HEK293 (cell line): ENCODE measurements at regions not wholly inside any gene's neighbourhood (a gene's known extent, or its start where the extent isn't known, plus 50 kb on each side); places are given as distances from the start of the nearest gene placed in this dataset.

Experiments used
- CTCF ChIA-PET: fragments of 350-600 bp; formaldehyde crosslinking; extraction: SDS; loops from one replicate; lab custom pipeline; 2021; ENCODE audit warnings: antibody characterized with exemption; lab: Yijun Ruan, JAX
- POLR2A ChIA-PET: fragments of 300-600 bp; formaldehyde crosslinking; extraction: SDS; loops from one replicate; lab custom pipeline; 2020; ENCODE audit warnings: antibody characterized with exemption, inconsistent platforms; lab: Yijun Ruan, JAX
- H3K27ac ChIP-seq: fragments of 200-500 bp; sonication (Bioruptor generic); 2 replicates; pipeline ENCODE4 v1.5.1; 2014; ENCODE audit warnings: low read depth, low read length, control low read depth, inconsistent platforms; ENCODE audit errors: extremely low read depth
- H3K36me3 ChIP-seq, 2 experiments: fragments of 200-500 bp in 1 of 2; sonication (Bioruptor generic) in 1 of 2; 1 replicate in 1 of 2; 2 replicates in 1 of 2; pipeline ENCODE4 v1.5.1; 2014 to 2017; ENCODE audit warnings: inconsistent platforms in 2 of 2, low read length in 2 of 2; ENCODE audit not compliant: control insufficient read depth in 2 of 2, insufficient read depth in 1 of 2
- H3K4me1 ChIP-seq: fragments of 200-500 bp; sonication (Bioruptor generic); 2 replicates; pipeline ENCODE4 v1.5.1; 2014; ENCODE audit warnings: mild to moderate bottlenecking, low read length, inconsistent platforms; ENCODE audit not compliant: control insufficient read depth, insufficient read depth
- H3K4me3 ChIP-seq: 2 replicates; pipeline ENCODE4 v1.5.1; 2011; ENCODE audit warnings: low read depth, mild to moderate bottlenecking, control low read depth, low read length, moderate library complexity
- H3K9me3 ChIP-seq: fragments of 200-500 bp; sonication (Bioruptor generic); 2 replicates; pipeline ENCODE4 v1.5.1; 2014; ENCODE audit warnings: low read depth, low read length, inconsistent platforms; ENCODE audit not compliant: control insufficient read depth, insufficient read depth
- HOXC10 ChIP-seq: sonication (generic); formaldehyde crosslinking; IDR thresholded peaks from 2 replicates; pipeline ENCODE4 v1.8.1; 2023; ENCODE audit warnings: mild to moderate bottlenecking, missing genetic modification reagents
- SCRT1 ChIP-seq: fragments of 450-650 bp; formaldehyde crosslinking; IDR thresholded peaks from 2 replicates; pipeline ENCODE4 v1.5.1; 2016; ENCODE audit warnings: missing biosample characterization, missing genetic modification characterization, borderline replicate concordance
- SETDB1 ChIP-seq: IDR thresholded peaks from one replicate; pipeline ENCODE4 v1.6.1; 2017; ENCODE audit warnings: mild to moderate bottlenecking, low read length, moderate library complexity, mixed read lengths; ENCODE audit not compliant: insufficient read length
- SP2 ChIP-seq: fragments of 450-650 bp; formaldehyde crosslinking; IDR thresholded peaks from 2 replicates; pipeline ENCODE4 v1.5.1; 2016; ENCODE audit warnings: missing biosample characterization, missing genetic modification characterization
- ZBTB10 ChIP-seq: fragments of 450-650 bp; formaldehyde crosslinking; IDR thresholded peaks from 2 replicates; pipeline ENCODE4 v1.5.1; 2016; ENCODE audit warnings: missing biosample characterization, missing genetic modification characterization
- ZBTB11 ChIP-seq: fragments of 450-650 bp; formaldehyde crosslinking; conservative IDR thresholded peaks from 2 replicates; pipeline ENCODE4 v1.5.1; 2016; ENCODE audit warnings: low read depth, missing biosample characterization, missing genetic modification characterization
- ZNF146 ChIP-seq: fragments of 450-650 bp; formaldehyde crosslinking; IDR thresholded peaks from 2 replicates; pipeline ENCODE4 v1.5.1; 2016; ENCODE audit warnings: missing biosample characterization, missing genetic modification characterization
- ZNF19 ChIP-seq: fragments of 450-650 bp; formaldehyde crosslinking; IDR thresholded peaks from 2 replicates; pipeline ENCODE4; 2016; ENCODE audit warnings: missing biosample characterization, missing genetic modification characterization, low read depth
- ZNF214 ChIP-seq: fragments of 450-650 bp; formaldehyde crosslinking; IDR thresholded peaks from 2 replicates; pipeline ENCODE4 v1.5.1; 2017; ENCODE audit warnings: missing biosample characterization, mild to moderate bottlenecking, missing genetic modification characterization, borderline replicate concordance
- ZNF423 ChIP-seq: fragments of 450-650 bp; formaldehyde crosslinking; IDR thresholded peaks from 2 replicates; pipeline ENCODE4 v1.5.1; 2016; ENCODE audit warnings: missing biosample characterization, missing genetic modification characterization
- ZNF48 ChIP-seq: fragments of 450-650 bp; formaldehyde crosslinking; IDR thresholded peaks from 2 replicates; pipeline ENCODE4 v1.5.1; 2016; ENCODE audit warnings: missing biosample characterization, missing genetic modification characterization
- ZNF555 ChIP-seq: fragments of 450-650 bp; formaldehyde crosslinking; conservative IDR thresholded peaks from 2 replicates; pipeline ENCODE4 v1.5.1; 2017; ENCODE audit warnings: missing biosample characterization, mild to moderate bottlenecking, missing genetic modification characterization, inconsistent platforms
- ZNF704 ChIP-seq: fragments of 450-650 bp; formaldehyde crosslinking; IDR thresholded peaks from 2 replicates; pipeline ENCODE4 v1.5.1; 2016; ENCODE audit warnings: missing biosample characterization, missing genetic modification characterization
- ZNF777 ChIP-seq: fragments of 450-650 bp; formaldehyde crosslinking; IDR thresholded peaks from 2 replicates; pipeline ENCODE4 v1.5.1; 2017; ENCODE audit warnings: missing biosample characterization, missing genetic modification characterization, borderline replicate concordance
- ZSCAN5A ChIP-seq: fragments of 450-650 bp; formaldehyde crosslinking; IDR thresholded peaks from 2 replicates; pipeline ENCODE4 v1.5.1; 2016; ENCODE audit warnings: missing biosample characterization, missing genetic modification characterization
- TF ChIP-seq, protein P1 (sequence below): fragments of 450-650 bp; formaldehyde crosslinking; IDR thresholded peaks from 2 replicates; pipeline ENCODE4 v1.5.1; 2016; ENCODE audit warnings: missing biosample characterization, missing genetic modification characterization
- TF ChIP-seq, protein P2 (sequence below): fragments of 450-650 bp; formaldehyde crosslinking; IDR thresholded peaks from 2 replicates; pipeline ENCODE4 v1.5.1; 2016; ENCODE audit warnings: missing biosample characterization, missing genetic modification characterization
- TF ChIP-seq, protein P3 (sequence below): fragments of 450-650 bp; formaldehyde crosslinking; IDR thresholded peaks from 2 replicates; pipeline ENCODE4 v1.5.1; 2017; ENCODE audit warnings: missing biosample characterization, mild to moderate bottlenecking, missing genetic modification characterization, moderate library complexity
- TF ChIP-seq, protein P4 (sequence below): fragments of 450-650 bp; formaldehyde crosslinking; IDR thresholded peaks from 2 replicates; pipeline ENCODE4 v1.5.1; 2017; ENCODE audit warnings: missing biosample characterization, missing genetic modification characterization

GRCh38 chr3:130838898-130839600 lies 54.8 kb upstream of the ATP2C1 start (continued):
- TF ChIP-seq ZSCAN5A (tag by site-specific recombination) (no peak), ZNF777 (tag by site-specific recombination) (no peak), HOXC10 (CRISPR knock-in tag) (no peak), ZNF423 (no peak), ZNF146 (tag by site-specific recombination) (no peak), SP2 (no peak)
- TF ChIP-seq, protein P1, sequence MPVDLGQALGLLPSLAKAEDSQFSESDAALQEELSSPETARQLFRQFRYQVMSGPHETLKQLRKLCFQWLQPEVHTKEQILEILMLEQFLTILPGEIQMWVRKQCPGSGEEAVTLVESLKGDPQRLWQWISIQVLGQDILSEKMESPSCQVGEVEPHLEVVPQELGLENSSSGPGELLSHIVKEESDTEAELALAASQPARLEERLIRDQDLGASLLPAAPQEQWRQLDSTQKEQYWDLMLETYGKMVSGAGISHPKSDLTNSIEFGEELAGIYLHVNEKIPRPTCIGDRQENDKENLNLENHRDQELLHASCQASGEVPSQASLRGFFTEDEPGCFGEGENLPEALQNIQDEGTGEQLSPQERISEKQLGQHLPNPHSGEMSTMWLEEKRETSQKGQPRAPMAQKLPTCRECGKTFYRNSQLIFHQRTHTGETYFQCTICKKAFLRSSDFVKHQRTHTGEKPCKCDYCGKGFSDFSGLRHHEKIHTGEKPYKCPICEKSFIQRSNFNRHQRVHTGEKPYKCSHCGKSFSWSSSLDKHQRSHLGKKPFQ (tag by site-specific recombination): no peak
- TF ChIP-seq, protein P2, sequence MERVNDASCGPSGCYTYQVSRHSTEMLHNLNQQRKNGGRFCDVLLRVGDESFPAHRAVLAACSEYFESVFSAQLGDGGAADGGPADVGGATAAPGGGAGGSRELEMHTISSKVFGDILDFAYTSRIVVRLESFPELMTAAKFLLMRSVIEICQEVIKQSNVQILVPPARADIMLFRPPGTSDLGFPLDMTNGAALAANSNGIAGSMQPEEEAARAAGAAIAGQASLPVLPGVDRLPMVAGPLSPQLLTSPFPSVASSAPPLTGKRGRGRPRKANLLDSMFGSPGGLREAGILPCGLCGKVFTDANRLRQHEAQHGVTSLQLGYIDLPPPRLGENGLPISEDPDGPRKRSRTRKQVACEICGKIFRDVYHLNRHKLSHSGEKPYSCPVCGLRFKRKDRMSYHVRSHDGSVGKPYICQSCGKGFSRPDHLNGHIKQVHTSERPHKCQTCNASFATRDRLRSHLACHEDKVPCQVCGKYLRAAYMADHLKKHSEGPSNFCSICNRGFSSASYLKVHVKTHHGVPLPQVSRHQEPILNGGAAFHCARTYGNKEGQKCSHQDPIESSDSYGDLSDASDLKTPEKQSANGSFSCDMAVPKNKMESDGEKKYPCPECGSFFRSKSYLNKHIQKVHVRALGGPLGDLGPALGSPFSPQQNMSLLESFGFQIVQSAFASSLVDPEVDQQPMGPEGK (tag by site-specific recombination): no peak
- TF ChIP-seq, all 188 proteins: peak for 0

DNA sequence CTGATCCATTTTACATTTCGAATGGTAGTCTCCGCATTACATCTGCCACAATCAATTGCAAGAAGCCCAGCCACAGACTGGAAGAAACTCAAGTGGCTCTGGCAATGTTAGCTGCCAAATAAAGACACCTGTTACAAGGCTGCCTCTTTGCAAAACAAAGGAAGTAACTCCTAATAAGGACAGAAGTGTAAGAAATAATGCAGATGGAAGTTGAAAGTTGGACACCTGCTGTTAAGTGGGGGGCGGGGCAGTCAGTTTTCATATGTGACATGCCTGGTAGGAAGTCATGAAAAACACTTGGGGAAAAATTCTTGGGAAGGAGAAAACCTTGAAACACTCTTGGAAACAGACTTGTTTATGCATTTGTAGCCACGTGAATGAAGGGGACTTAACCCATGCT lies 54.1 kb upstream of the ATP2C1 start:
- ChIA-PET CTCF (no interaction called here), POLR2A (interaction anchor here (1.0 kb wide), 1 partner anchor 54 kb away, joined by 4 read pairs; the partner anchor contains the start of gene ATP2C1)
- no peak overlapping the region for H3K4me3 ChIP-seq
- no peaks in the 10 kb centered on the region for H3K9me3 ChIP-seq
- no peak overlapping the region for H3K27ac ChIP-seq
- no peaks in the 10 kb centered on the region for H3K36me3 ChIP-seq
- H3K4me1 ChIP-seq: 0 out of 2 replicates have a peak, but pooled peaks cover 2% of the 10 kb centered on the region
- TF ChIP-seq ZNF48 (tag by site-specific recombination) (no peak), ZNF19 (tag by site-specific recombination) (no peak), ZBTB10 (no peak), SCRT1 (peak; percentile 59; the same call in 1 of the 2 replicates), SETDB1 (no peak), ZNF214 (no peak), ZBTB11 (no peak), ZNF704 (tag by site-specific recombination) (no peak), ZNF555 (tag by site-specific recombination) (no peak)
- TF ChIP-seq, protein P3, sequence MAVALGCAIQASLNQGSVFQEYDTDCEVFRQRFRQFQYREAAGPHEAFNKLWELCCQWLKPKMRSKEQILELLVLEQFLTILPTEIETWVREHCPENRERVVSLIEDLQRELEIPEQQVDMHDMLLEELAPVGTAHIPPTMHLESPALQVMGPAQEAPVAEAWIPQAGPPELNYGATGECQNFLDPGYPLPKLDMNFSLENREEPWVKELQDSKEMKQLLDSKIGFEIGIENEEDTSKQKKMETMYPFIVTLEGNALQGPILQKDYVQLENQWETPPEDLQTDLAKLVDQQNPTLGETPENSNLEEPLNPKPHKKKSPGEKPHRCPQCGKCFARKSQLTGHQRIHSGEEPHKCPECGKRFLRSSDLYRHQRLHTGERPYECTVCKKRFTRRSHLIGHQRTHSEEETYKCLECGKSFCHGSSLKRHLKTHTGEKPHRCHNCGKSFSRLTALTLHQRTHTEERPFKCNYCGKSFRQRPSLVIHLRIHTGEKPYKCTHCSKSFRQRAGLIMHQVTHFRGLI (tag by site-specific recombination): peak; percentile 18; the same call in 1 of the 2 replicates
- TF ChIP-seq, protein P4, sequence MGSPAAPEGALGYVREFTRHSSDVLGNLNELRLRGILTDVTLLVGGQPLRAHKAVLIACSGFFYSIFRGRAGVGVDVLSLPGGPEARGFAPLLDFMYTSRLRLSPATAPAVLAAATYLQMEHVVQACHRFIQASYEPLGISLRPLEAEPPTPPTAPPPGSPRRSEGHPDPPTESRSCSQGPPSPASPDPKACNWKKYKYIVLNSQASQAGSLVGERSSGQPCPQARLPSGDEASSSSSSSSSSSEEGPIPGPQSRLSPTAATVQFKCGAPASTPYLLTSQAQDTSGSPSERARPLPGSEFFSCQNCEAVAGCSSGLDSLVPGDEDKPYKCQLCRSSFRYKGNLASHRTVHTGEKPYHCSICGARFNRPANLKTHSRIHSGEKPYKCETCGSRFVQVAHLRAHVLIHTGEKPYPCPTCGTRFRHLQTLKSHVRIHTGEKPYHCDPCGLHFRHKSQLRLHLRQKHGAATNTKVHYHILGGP (tag by site-specific recombination): peak; percentile 43; the same call in 1 of the 2 replicates
